NOMO-1 treated with dmso at 0.1 percent for 144 hours (cell line): ENCODE measurements at regions not wholly inside any gene's neighbourhood (a gene's known extent, or its start where the extent isn't known, plus 50 kb on each side); places are given as distances from the start of the nearest gene placed in this dataset.
"Not testable (repeated sequence)": the region's sequence is repeated elsewhere in the genome, so short reads cannot be mapped to it uniquely, and the experiment has no call there.

ENCODE experiments used
- DNase-seq: peaks from one replicate; lab custom pipeline; 2025; ENCODE audit not compliant: unreplicated experiment; lab: John Stamatoyannopoulos, UW

DNA sequence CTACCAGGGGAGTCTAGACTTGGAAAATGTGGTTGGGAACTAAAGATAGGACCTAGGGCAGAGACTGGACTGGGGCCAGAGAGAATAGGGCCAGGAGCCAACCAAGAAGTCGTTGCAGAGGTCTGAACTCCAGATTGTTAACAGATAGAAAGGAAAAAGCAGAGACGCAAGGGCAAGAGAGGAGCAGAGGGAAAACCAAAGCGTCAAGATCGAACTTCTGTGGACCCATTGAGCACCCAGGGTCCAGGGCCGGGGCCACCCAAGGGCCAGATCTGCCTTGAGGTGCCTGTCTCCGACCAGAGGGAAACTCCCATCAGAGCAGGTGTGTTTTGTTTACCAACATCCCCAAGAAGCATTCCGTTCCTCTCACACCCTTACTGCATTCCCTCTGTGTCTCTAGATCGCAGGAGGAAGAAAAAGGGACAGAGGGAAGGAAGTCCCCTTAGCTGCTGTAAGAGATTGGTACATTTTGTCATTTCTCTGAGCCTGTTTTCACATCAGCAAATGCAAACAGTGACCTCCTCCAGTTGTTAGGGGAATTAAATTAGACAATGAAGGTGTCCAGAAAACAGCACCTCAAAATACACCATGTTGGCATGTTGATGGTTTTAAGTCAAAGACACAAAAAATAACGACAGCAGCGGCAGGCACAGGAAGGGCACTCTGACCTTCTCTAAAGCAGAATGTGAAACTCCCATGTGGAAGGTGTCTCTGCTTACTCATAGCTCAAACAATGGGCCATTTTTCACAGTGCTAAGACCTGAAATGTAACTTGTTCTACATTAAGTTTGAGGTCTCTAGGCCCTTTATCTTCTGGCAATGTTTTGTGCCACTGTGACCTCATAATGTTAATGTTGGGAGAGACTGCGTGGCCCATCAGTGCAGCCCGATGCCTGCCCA, 105.8 kb upstream of the RAB4A start:
- DNase-seq, result no peak

DNA sequence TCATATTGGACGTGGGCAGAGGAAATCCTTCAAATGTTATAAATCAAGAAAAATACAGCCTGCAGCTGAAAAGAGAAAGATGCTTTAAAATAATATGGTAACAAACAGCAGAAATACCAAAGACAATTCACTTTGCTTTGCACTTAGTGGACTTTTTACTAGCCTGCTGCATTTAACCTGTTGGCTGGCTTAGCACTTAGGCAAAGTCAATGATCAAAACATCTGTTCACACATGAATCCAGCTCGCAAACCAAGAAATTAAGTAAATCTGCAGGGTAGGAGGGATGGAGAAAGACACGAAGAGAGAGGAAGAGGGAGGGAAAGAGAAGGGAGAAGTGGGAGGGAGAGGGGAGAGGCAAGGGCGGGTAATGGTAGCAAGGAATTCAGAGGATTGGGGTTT, 103.6 kb upstream of the RAB4A start:
- no peak for DNase-seq

DNA sequence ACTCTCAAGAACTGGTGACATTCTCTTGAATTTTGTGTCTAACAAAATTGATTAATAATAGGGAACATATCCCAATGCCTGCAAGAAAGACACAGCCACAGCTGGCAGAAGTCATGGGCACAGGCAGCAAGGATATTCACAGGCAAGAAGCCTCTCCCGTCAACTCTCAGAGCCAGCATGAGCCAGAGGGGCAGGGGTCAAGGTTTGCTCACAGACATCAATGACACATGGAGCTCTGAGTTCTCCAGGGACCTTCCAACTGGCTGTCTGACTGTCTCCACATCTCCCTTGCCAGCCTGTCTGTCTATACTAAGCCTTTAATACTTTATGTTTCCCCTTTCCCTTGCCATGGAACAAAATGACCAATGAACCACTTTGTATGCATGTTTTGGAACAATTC, 101.5 kb upstream of the RAB4A start:
- no peak for DNase-seq

DNA sequence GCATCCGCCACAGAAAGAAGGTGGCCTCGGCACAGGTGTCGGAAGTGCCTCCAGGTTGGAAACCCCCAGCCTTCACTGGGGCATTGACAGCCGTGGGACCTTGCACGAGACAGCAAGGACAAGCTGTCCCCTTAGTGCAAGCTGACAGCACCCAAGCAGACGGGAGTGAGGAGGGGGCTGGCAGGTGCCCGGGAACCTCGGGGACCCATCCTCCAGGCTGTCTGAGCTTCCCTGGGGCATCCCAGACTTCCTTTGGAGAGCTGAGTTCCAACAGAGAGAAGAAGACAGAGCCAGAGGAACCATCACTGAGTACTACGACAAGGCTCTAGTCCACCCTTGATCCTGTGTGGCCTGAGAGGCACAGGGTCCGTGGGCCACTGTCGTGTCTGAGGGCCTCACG, 100.6 kb upstream of the RAB4A start:
- no peak for DNase-seq

DNA sequence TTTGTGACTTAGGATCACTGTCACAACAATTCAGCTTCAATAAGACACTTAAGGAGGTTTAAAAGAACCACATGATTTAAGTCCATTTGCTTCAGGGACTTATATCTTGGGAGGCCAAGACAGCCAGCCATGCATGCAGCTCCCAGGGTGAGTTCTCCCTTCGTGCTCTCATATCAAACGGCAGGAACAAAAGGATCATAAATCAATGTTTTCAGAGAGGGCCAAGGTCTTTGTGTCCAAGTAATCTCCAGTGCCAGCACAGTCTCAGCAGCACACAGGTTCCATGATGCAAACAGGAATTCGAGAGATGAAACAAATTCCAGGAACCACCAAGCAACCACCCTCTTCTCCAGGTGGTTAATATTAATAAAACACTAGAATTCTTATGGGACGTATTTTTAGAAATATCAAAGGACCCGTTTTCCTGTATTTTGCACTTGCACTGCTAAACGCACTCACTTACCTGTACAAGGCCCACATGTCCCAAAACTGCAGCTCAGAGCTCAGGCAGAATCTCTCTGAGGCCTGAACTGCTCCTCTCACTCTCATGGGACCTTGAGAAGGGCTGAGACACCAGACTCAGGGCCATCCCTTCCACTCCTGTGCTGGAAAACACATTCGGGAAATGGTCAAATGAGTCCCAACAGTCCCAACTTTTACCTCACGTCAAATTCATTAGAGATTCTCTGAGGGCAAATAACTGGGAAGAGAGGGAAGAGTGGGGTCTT, 100.0 kb upstream of the RAB4A start:
- DNase-seq, result no peak

DNA sequence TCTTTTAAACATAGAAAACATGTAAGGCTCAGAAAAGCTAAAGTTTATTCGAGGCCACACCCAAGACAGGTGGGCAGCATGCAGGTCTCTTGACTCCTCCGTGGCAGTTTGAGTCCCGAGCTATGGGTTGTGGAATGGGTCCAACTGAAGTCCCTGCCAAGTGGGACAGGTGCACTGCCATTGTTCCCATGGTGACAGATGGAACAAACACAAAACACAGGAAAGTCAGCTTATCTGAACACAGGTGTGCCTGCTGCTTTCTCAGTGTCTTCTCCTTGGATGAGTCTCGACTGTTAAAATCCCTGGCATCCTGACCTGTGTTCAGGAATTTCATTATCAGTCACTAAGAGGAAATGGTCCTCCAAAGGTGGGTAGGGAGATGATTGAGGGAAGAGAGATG, 99.0 kb upstream of the RAB4A start:
- DNase-seq, result no peak

DNA sequence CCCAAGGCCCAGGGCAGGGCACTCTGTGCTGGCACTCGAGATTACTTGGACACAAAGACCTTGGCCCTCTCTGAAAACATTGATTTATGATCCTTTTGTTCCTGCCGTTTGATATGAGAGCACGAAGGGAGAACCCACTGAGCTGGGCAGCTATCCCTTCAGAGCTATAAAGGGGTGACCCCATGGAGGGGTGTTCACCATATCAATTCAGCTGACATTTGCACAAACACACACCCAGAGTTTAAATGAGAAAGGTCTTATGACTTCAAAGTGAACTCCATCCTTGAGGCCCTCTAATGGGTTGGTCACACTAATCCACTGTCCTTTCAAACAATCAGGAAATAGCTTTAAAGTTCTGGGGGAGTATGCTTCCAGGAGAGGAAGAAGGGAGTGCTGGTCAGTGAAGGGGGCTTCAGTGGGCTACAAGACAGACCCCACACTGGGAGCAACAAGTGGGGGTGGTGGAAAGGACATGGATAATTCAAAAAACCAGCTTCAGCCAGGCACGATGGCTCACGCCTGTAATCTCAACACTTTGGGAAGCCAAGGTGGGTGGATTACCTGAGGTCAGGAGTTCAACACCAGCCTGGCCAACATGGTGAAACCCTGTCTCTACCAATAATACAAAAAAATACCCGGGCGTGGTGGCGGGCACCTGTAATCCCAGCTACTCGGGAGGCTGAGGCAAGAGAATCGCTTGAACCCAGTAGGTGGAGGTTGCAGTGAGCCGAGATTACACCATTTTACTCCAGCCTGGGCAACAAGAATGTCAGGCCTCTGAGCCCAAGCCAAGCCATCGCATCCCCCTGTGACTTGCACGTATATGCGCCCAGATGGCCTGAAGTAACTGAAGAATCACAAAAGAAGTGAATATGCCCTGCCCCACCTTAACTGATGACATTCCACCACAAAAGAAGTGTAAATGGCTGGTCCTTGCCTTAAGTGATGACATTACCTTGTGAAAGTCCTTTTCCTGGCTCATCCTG, 97.1 kb upstream of the RAB4A start:
- DNase-seq, result not testable (repeated sequence)

DNA sequence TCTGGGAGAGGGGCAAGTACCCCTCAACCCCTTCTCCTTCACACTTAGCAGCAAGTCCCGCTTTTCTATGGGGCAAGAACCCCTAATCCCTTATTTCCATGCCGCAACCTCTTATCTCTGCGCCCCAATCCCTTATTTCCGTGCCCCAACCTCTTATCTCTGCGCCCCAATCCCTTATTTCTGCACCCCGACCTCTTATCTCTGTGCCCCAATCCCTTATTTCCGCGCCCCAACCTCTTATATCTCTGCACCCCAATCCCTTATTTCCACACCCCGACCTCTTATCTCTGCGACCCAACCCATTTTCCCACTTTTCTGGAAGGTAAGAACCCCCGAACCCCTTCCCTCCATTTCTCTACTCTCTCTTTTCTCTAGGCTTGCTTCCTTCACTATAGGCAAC, 95.6 kb upstream of the RAB4A start:
- not testable (repeated sequence) for DNase-seq

DNA sequence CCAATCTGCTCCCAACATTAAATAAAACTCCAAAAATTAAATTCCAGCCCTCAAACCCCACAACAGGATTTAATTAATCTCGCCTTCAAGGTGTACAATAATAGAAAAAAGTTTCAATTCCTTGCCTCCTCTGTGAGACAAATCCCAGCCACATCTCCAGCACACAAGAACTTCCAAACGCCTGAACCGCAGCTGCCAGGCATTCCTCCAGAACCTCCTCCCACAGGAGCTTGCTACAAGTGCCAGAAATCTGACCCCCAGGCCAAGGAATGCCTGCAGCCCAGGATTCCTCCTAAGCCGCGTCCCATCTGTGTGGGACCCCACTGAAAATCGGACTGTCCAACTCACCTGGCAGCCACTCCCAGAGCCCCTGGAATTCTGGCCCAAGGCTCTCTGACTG, 94.5 kb upstream of the RAB4A start:
- not testable (repeated sequence) for DNase-seq

DNA sequence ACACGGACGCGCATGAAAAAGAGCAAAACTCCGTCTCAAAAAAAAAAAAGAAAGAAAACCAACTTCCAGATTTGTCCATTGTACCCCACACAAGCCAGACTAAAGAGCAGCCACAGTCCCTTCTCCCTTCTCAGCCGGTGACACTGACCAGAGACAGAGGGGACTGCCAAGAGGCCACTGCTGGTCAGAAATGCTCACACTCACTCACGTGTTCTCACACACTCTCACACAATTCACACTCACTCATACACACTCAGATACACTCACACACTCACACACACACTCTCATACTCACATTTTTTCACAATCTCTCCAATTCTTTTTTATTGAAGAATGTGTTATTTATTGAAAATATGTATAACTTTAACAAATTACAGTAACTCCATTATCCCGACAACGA, 90.8 kb upstream of the RAB4A start:
- no peak for DNase-seq

DNA sequence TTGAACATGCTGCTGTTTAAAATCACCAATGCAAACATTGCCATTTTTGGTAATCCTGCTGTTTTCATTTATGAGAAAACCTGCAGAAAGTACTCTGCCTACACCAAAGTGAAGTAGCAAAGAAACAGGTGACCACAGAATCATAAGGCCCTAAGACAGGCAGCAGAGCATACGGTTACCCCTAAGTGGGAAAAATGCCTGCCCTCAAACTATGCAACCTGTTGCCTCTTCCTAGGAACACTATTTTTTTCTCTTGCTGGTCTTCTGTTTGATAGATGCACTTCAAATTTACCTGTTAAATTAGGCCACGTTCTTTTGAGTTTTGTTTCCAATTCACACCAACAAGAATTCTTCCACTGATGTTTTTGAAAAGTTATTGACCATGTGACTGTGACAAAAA, 89.5 kb upstream of the RAB4A start:
- no peak for DNase-seq

DNA sequence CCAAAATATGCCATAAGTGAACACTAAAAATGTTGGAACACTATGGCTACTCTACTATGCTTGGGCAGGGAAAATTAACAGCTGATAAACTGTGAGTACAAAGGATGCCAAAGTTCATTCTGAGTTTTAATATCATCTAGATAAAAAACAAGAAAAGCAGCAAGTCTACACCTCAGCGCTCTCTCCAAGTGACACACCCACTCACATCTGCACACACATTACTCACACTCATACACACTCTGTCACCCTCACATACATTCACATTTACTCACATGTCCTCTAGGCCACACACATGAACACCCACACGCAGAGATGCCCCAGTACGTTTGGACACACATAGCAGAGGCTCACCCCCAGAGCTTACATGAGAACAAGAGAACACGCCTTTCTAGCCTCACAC, 87.3 kb upstream of the RAB4A start:
- no peak for DNase-seq

DNA sequence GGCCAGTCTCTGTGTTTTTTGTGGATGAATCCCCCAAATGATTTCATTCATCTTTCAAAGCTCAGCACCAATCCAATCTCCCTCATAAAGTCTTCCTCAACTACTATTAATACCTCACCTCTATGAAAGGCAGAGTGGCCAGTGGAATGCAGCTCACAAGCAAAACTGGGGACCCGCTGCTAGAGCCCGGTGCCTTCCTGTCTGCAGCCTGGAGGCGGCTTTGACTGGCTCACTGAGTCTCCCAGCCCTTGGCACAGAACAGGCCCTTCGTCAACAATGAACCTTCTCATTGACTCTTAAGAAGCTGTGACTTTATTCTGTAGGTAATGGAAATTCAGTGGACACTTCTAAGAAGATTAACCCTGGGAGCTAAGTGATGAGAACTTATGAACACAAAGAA, 86.8 kb upstream of the RAB4A start:
- no peak for DNase-seq

DNA sequence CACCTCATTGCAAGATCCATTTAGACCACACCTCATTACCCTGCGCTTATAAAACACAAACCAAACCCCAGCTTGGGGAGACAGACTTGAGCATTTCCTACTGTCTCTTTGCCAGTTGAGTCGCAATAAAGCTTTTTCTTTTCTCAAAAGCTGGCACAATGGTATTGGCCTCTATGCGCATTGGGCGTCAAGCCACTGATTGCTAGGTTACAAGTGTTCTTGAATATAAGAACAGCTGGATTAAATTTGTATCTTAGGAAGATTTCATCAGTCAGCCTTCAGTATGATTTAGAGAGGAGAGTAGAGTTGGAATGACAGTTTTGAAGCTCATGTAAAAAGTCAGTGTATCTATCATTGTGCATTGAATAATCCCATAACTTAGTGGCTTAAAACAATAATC, 84.9 kb upstream of the RAB4A start:
- DNase-seq, result no peak

DNA sequence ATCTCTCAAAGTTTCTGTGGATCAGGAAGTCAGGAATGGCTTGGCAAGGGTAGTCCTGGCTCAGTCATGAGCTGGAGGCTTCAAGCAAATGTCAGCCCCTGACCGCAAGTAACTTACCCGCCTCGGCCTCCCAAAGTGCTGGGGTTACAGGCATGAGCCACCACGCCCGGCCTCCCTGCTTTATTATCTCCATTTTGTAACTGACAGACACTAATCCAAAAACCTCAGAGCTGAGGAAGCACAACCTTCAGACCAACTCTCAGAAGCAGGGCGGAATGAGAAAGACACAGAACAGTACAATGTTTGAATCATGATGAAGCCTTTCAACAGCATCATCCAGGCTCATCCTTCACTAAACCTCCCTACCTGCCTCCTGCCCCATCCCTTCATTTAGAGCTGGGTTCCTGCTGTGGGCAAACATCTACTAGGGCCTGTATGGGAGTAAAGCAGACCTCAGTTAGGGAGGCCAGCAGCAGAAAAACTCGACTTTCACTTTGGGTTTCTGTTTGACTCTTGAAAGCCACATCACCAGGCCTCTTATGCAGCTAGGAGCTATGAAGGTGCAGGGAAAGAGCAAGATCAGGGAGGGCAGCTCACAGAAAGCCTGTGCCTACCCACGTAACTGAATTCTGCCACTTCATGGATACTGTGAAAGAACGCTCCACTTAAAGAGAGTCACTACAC, 84.4 kb upstream of the RAB4A start:
- no peak for DNase-seq

DNA sequence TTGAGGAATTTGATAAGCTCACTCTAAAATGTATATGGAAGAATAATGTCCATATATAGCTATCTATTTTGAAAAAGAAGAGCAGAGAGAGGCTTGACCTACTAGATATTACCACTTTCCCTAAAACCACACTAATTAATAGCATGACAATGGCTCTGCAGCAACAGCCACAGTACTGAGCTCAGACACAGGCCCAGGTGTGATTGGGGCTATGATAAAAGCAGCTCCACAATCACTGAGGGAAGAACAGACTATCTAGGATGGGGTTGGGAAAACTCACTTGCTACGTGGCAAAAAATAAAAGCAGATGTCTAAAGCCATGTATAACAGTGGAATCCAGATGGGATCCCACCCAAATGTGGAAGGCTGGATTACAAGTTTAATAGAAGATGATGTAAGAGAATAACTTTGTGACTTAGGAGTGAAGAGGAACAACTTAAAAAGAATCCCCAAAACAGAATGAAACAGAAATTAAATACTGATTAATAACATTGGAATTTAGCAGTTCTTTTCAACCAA, 80.8 kb upstream of the RAB4A start:
- DNase-seq, result no peak

DNA sequence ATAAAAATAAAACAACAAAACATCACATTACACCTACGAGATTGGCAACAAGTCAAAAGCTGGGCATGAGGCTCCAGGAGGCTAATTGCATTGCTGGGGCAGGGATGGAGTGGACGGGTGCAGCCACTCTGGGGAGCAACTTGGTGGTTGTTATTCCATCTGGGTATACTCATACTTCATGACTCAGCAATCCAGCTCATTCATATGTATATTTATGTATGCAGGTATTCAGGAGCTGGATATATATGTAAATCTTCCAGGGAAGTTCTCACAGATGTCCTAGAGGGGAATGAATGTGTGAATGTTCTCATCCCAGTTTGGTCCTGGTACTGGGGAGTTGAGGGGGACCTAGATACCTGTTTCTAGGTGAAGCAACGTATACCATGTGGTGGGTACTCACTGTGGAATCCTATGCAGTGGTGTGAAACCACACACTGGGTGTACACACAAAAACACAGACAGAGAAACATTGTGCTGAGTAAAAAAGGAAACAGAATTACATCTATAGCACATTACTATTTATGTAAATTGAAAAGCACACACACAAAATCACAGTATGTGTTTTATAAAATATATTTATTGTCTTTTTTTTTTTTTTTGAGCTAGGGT, 79.7 kb upstream of the RAB4A start:
- no peak for DNase-seq

DNA sequence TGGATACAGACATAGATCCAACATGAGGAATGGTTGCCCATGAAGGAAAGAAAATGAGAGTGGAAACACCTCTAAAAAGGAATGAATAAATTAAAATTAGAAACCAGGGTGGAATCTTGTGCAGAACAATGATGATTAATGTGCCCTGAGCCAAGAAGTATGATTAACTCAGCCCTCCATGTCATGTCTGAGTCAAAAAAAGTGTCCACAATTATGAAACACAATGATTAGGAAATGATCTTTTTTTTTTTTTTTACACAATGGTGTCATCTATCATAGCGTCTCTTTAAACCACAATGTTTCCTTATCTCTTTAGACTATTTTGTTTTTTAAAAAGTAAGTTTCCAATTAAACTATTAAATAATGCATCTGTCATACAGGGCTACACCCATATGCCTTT, 78.9 kb upstream of the RAB4A start:
- peak; percentile 54 for DNase-seq

DNA sequence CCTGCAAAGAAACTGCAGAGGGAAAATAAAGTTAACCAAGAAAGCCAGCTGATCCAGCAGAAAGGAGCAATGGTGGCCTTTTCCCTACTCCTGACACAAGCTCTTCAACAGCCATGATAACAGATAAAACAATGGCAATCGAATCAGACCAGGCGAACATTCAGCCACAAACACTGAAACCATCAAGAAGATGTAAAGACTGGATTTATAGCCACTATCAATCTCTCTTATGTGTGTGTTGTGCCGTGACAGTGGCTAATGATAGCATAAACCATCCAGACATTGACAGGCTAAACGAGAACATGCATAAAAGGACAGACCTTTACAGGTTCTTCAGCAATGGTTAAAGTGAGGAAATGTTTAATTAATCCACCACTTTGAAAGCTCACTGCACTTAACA, 78.1 kb upstream of the RAB4A start:
- no peak for DNase-seq

DNA sequence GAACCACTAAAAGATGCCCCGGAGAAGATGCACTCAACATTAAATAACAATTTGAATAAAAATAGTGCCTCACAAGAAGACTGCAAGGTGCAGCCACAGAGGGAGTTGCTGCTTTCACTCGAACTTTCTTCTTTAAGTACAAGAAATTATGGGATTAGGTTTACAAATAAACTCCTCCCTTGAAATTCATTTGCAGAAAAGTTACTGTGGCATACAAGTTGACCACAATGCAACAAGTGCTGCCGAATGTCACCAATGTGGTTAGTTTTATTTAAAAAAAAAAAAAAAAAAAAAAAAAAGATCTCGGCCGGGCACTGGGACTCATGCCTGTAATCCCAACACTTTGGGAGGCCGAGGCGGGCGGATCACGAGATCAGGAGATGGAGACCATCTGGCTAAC, 76.8 kb upstream of the RAB4A start:
- no peak for DNase-seq
